GM21526 (cell line): ENCODE measurements at regions not wholly inside any gene's neighbourhood (a gene's known extent, or its start where the extent isn't known, plus 50 kb on each side); places are given as distances from the start of the nearest gene placed in this dataset.
"Not testable (repeated sequence)": the region's sequence is repeated elsewhere in the genome, so short reads cannot be mapped to it uniquely, and the experiment has no call there.

Experiments
- ATAC-seq: cut with Tn5 transposase; IDR thresholded peaks from one replicate; pipeline ENCODE4 v1.9.1; 2021; ENCODE audit warnings: moderate library complexity; ENCODE audit not compliant: unreplicated experiment, low FRiP score

- not testable (repeated sequence) for ATAC-seq
These were observed 66.2 kb upstream of the PAPPA2 start for GRCh38 chr1:176396604-176397395.

GRCh38 chr1:176391621-176392020, 71.4 kb upstream of the PAPPA2 start:
- ATAC-seq, result no peak

GRCh38 chr1:176384841-176385240, 78.1 kb upstream of the PAPPA2 start:
- ATAC-seq, result no peak

GRCh38 chr1:176382163-176382562, 80.8 kb upstream of the PAPPA2 start:
- ATAC-seq, result no peak

DNA sequence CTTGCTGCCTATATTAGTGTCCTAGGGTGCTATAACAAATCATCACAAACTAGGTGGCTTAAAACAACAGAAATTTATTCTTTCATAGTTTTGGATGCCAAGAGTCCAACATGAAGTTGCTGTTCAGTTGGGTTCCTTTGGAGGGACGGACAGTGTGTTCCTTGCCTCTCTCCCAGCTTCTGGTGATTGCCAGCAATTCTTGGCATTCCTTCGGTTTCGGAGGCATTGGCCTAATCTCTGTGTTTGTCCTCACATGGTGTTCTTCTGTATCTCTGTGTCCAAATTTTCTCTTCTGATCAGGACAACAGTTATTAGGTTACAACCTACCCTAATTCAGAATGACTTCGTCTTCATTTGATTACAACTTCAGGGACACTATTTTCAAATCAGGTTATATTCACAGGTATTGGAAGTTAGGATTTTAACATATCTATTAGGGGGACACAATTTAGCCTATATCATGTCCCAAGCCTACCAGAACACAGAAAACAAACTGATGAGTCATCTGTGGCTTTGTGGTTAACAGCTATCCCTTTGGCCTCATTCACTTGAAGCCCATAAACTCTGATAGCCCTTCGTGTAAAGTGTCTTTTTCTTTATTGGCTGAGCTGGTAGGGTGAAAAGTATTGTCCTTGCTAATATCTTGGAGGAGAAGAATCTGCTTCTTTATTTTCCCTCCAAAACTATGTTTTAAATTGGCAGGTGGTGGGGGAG, 83.2 kb upstream of the PAPPA2 start:
- ATAC-seq, result no peak

- peak; percentile 88 for ATAC-seq
These were observed 87.9 kb upstream of the PAPPA2 start for GRCh38 chr1:176374967-176375569.

GRCh38 chr1:176364236-176364905, 98.6 kb upstream of the PAPPA2 start:
- no peak for ATAC-seq

DNA sequence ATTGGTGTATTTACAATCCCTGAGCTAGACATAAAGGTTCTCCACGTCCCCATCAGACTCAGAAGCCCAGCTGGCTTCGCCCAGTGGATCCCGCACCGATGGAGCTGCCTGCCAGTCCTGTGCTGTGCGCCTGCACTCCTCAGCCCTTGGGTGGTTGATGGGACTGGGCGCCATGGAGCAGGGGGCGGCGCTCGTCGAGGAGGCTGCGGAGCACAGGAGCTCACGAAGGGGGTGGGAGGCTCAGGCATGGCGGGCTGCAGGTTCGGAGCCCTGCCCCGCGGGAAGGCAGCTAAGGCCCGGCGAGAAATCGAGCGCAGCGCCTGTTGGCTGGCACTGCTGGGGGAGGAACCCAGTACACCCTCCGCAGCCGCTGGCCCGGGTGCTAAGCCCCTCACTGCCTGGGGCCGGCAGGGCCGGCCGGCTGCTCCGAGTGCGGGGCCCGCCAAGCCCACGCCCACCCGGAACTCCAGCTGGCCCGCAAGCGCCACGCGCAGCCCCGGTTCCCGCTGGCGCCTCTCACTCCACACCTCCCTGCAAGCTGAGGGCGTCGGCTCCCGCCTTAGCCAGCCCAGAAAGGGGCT, 113.8 kb upstream of the PAPPA2 start:
- not testable (repeated sequence) for ATAC-seq

GRCh38 chr1:176341656-176342055, 121.3 kb upstream of the PAPPA2 start:
- no peak for ATAC-seq

- ATAC-seq, result no peak
These were observed 124.1 kb upstream of the PAPPA2 start for GRCh38 chr1:176338877-176339276.

GRCh38 chr1:176330782-176331181, 123.7 kb upstream of the COP1 start:
- ATAC-seq, result no peak

DNA sequence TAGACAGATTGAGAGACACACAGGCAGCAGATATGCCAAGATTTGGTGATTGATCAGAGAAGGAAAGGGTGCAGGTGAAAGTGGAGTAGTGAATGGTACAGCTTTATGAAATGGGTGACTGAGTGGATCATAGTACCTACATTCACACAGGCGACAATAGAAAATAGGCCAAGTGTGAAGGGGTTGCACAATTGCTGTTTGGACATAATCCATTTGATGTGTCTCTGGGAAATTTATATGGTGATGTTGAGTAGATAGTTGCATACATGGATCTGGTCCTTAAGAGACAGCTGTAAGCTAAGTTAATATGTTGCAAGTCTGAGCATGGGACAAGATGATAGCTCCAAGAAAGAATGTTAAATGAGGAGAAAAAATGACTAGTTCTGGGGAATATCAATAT, 118.6 kb upstream of the COP1 start:
- ATAC-seq, result no peak

DNA sequence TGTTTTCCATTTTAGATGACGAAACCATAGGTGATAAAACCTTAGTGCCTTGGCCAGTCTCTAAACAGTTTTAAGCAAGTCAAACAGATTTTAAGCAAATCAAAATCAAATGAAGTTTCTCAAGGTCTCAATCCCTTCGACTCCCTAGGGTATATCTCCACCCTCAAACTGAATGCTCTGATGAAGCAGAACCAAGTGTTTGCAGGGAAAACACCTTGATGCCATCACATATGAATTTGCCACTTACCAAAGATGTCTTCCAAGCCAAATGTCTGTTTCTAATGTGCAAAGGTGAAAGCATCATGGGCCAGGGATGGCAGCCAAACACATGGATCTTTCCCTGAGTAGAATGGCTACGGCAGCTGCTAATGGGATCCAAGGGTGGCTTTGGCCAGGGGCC, 116.4 kb upstream of the COP1 start:
- no peak for ATAC-seq

- no peak for ATAC-seq
These were observed 108.6 kb upstream of the COP1 start for GRCh38 chr1:176315519-176316220.

GRCh38 chr1:176296602-176297001, 89.5 kb upstream of the COP1 start:
- not testable (repeated sequence) for ATAC-seq

DNA sequence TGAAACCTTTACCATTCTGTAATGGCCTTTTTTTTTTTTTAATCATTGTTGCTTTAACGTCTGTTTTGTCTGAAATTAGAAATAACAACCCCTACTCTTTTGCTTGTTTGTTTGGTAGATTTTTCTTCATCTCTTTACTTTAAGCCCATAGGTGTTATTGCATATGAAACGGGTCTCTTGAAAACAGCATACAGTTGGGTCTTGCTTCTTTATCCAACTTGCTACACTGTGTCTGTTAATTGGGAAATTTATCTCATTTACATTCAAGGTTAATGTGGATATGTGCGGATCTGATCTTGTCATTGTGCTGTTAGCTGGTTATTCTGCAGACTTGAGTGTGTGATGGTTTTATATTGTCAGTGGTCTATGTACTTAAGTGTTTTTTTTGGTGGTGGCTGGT, 78.9 kb upstream of the COP1 start:
- no peak for ATAC-seq

DNA sequence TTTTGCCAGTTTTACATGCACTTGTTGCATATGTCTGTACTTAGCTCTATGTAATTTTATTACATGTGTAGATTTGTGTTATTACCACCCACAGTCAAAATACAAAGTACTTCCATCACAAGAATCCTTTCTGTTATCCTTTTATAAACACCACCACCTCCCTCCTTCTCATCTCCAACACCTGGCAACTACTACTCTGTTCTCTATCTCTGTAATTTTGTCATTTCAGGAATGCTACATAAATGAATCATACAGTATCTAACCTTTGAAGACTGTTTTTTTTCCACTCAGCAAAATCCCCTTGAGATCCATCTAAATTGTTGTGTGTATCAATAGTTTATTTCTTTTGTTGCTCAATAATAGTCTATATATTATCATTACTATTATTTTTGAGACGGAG, 64.5 kb upstream of the COP1 start:
- ATAC-seq, result no peak
